ENCODE measurements at regions not wholly inside any gene's neighbourhood (a gene's known extent, or its start where the extent isn't known, plus 50 kb on each side); places are given as distances from the start of the nearest gene placed in this dataset.
"Not testable (repeated sequence)": the region's sequence is repeated elsewhere in the genome, so short reads cannot be mapped to it uniquely, and the experiment has no call there.

DNA sequence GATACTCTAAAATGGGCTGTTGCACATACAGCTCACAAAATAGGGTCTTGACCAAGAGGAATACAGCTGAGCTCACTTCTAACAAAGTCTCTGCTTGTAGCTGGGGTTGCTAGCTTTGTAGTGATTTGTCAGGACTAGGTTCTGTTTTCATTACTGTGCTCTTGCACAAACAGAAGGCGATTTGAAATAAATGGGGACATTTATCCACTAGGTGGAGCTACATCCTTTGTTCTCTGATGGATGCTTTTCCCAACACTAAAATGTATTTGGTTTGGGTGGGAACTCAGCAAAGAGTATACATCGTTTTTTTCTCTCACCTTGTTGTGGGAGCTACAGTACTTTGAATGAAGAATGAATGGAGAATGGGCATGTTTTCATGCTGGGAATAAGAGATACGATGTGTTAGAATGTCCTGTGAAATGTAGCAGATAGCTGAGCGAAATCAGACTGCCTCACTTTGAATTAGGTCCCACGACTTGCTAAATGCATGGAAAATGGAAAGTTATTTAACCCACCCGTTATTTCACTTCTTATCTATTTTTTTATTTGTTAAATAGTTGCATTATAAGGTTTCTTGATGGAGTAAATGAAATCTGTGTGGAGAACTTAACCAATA is 494.7 kb upstream of the MAP3K7 start:
- Histone ChIP-seq H3K27ac (ENCODE audit: low read depth, low read length) (no peak overlapping the region), H3K27me3 (ENCODE audit: control insufficient read depth in 1 of 2, insufficient read depth in 2 of 2, low read length in 2 of 2) (no peaks in the 10 kb centered on the region), H3K9me3 (ENCODE audit: control insufficient read depth in 1 of 2, low read length in 2 of 2) (no peaks in the 10 kb centered on the region), H3K36me3 (ENCODE audit: control insufficient read depth in 1 of 2, insufficient read depth in 2 of 2, low read length in 2 of 2) (no peaks in the 10 kb centered on the region), H3K4me1 (ENCODE audit: control insufficient read depth in 1 of 2, insufficient read depth in 2 of 2, low read length in 2 of 2) (peaks cover 0 to 2% of the 10 kb centered on the region in 2 donors), H3K9ac (ENCODE audit: low read depth in 1 of 2, low read length in 2 of 2) (no peak overlapping the region), H3K4me3 (ENCODE audit: low read depth in 1 of 2, low read length in 2 of 2) (no peak overlapping the region)

DNA sequence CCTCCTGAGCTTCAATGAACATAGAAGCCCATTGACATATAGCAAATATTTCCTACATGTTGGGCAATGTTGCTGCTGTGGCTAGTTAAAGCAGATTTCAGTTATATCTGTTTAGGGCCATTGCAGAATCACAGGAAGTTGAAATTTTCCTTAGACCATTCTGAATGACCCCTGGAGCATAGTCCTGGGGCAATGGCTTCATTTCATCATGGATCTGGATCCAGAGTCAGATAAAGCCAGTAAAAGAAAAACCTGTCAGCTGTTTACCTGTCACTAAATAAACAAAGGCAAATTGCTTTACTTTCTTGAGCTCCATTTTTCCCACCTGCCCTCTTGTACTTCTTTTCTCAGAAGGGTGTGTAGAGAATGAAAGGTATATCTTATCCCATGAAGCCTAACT is 494.0 kb upstream of the MAP3K7 start:
- no peaks in the 10 kb centered on the region for H3K9me3 ChIP-seq (ENCODE audit: control insufficient read depth in 1 of 2, low read length in 2 of 2)
- H3K4me1 ChIP-seq (ENCODE audit: control insufficient read depth in 1 of 2, insufficient read depth in 2 of 2, low read length in 2 of 2), result peaks cover 0 to 2% of the 10 kb centered on the region in 2 donors
- H3K9ac ChIP-seq (ENCODE audit: low read depth in 1 of 2, low read length in 2 of 2), result no peak overlapping the region
- no peak overlapping the region for H3K27ac ChIP-seq (ENCODE audit: low read depth, low read length)
- no peak overlapping the region for H3K4me3 ChIP-seq (ENCODE audit: low read depth in 1 of 2, low read length in 2 of 2)
- no peaks in the 10 kb centered on the region for H3K36me3 ChIP-seq (ENCODE audit: control insufficient read depth in 1 of 2, insufficient read depth in 2 of 2, low read length in 2 of 2)
- no peaks in the 10 kb centered on the region for H3K27me3 ChIP-seq (ENCODE audit: control insufficient read depth in 1 of 2, insufficient read depth in 2 of 2, low read length in 2 of 2)

DNA sequence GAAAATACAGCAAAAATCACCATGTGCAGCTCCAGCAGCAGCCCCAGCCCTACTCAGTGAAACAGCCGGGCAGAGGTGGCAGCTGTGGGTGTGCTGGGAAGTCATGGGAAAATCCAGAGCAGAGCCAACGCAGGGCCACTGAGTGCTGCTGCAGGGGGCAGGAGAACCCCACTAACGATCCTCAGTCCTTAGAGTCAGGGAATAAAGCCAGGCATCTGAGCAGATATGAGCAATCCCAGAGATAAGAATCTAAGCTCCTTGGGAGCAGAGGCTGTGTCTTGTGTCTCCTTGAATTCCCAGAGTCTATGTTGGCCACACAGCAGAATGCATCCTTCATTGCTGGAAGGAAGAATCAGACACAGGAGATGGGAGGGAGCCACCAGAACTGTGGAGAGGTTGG is 493.1 kb upstream of the MAP3K7 start:
- Histone ChIP-seq H3K9me3 (ENCODE audit: control insufficient read depth in 1 of 2, low read length in 2 of 2) (no peaks in the 10 kb centered on the region), H3K4me3 (ENCODE audit: low read depth in 1 of 2, low read length in 2 of 2) (no peak overlapping the region), H3K27ac (ENCODE audit: low read depth, low read length) (no peak overlapping the region), H3K36me3 (ENCODE audit: control insufficient read depth in 1 of 2, insufficient read depth in 2 of 2, low read length in 2 of 2) (no peaks in the 10 kb centered on the region), H3K27me3 (ENCODE audit: control insufficient read depth in 1 of 2, insufficient read depth in 2 of 2, low read length in 2 of 2) (no peaks in the 10 kb centered on the region), H3K4me1 (ENCODE audit: control insufficient read depth in 1 of 2, insufficient read depth in 2 of 2, low read length in 2 of 2) (peaks cover 0 to 2% of the 10 kb centered on the region in 2 donors), H3K9ac (ENCODE audit: low read depth in 1 of 2, low read length in 2 of 2) (no peak overlapping the region)

DNA sequence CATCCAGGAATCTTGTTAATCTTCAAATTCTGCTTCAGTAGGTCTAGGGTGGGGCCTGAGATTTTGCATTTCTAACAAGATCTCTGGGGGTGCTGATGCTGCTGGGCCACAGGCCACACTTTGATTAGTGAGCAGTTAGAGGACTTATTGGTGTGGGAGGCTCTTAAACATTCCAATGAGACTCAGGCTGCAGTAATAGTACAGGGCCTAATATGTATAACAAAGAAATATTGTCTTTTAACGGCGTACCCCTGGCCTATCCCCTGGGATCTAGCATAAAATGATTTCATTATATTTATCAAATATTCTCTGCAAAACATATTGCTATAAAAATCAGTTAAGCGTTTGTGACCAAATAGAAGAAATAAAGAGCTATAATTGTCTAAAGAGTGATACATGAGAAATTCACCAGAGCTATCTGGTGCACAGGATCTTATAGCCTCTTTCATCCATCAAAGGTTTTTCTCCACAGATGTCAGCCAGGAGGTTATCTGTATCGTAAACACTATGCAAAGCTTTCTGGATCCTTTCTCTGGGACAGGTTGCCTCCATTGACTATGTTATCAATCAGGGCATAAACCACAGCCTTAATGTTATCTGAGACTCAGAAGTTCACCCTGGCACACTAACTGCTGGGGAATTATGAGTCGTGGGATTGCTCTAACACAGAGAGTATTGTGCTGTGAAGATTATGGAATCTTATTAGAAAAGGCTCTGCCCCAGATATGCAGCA is 488.5 kb upstream of the MAP3K7 start:
- H3K9me3 ChIP-seq (ENCODE audit: control insufficient read depth in 1 of 2, low read length in 2 of 2), result no peaks in the 10 kb centered on the region

DNA sequence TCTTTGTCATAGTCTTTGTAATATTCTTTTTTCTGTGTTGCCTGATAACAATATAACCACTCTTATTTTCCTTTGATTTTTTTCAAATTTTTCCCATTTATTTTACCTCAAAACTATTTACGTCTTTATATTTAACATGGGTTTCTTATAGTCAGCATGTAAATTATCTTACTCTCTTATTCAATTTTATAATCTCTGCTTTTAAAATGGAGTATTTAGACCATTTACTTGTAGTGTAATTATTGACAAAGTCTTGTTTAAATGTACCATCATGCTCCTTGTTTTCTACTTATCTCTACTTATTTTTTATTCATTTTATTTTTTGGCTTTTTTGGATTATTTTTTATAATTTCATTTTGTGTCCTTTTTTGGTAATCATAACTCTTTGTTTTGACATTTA is 476.5 kb upstream of the MAP3K7 start:
- no peak overlapping the region for H3K9ac ChIP-seq (ENCODE audit: low read depth in 1 of 2, low read length in 2 of 2)
- H3K9me3 ChIP-seq (ENCODE audit: control insufficient read depth in 1 of 2, low read length in 2 of 2), result no peaks in the 10 kb centered on the region
- H3K36me3 ChIP-seq (ENCODE audit: control insufficient read depth in 1 of 2, insufficient read depth in 2 of 2, low read length in 2 of 2), result no peaks in the 10 kb centered on the region
- no peak overlapping the region for H3K27ac ChIP-seq (ENCODE audit: low read depth, low read length)
- no peaks in the 10 kb centered on the region for H3K4me1 ChIP-seq (ENCODE audit: control insufficient read depth in 1 of 2, insufficient read depth in 2 of 2, low read length in 2 of 2)
- H3K4me3 ChIP-seq (ENCODE audit: low read depth in 1 of 2, low read length in 2 of 2), result no peak overlapping the region
- H3K27me3 ChIP-seq (ENCODE audit: control insufficient read depth in 1 of 2, insufficient read depth in 2 of 2, low read length in 2 of 2), result no peaks in the 10 kb centered on the region

More for the DNA sequence above, 488.5 kb upstream of the MAP3K7 start:
- Histone ChIP-seq H3K27me3 (ENCODE audit: control insufficient read depth in 1 of 2, insufficient read depth in 2 of 2, low read length in 2 of 2) (no peaks in the 10 kb centered on the region), H3K4me1 (ENCODE audit: control insufficient read depth in 1 of 2, insufficient read depth in 2 of 2, low read length in 2 of 2) (no peaks in the 10 kb centered on the region), H3K36me3 (ENCODE audit: control insufficient read depth in 1 of 2, insufficient read depth in 2 of 2, low read length in 2 of 2) (no peaks in the 10 kb centered on the region), H3K9ac (ENCODE audit: low read depth in 1 of 2, low read length in 2 of 2) (no peak overlapping the region), H3K27ac (ENCODE audit: low read depth, low read length) (no peak overlapping the region), H3K4me3 (ENCODE audit: low read depth in 1 of 2, low read length in 2 of 2) (no peak overlapping the region)

DNA sequence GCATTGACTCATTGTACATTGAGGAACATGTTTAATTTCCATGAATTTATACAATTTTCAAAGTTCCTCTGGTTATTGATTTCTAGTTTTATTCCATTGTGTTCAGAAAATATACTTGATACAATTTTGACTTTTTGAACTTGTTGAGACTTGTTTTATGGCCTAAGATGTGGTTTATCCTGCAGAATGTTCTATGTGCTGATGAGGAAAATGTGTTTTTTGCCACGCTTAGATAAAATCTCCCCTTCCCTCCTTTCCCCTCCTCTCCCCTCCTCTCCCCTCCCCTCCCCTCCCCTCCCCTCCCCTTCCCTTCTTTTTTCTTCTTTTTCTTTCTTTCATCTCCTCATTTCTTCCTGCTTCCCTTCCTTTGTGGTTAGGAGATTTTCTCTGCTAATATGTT is 470.8 kb upstream of the MAP3K7 start:
- no peaks in the 10 kb centered on the region for H3K9me3 ChIP-seq (ENCODE audit: control insufficient read depth in 1 of 2, low read length in 2 of 2)
- H3K4me1 ChIP-seq (ENCODE audit: control insufficient read depth in 1 of 2, insufficient read depth in 2 of 2, low read length in 2 of 2), result no peaks in the 10 kb centered on the region
- no peaks in the 10 kb centered on the region for H3K36me3 ChIP-seq (ENCODE audit: control insufficient read depth in 1 of 2, insufficient read depth in 2 of 2, low read length in 2 of 2)
- H3K9ac ChIP-seq (ENCODE audit: low read depth in 1 of 2, low read length in 2 of 2), result no peak overlapping the region
- H3K27ac ChIP-seq (ENCODE audit: low read depth, low read length), result no peak overlapping the region
- H3K4me3 ChIP-seq (ENCODE audit: low read depth in 1 of 2, low read length in 2 of 2), result no peak overlapping the region
- no peaks in the 10 kb centered on the region for H3K27me3 ChIP-seq (ENCODE audit: control insufficient read depth in 1 of 2, insufficient read depth in 2 of 2, low read length in 2 of 2)

DNA sequence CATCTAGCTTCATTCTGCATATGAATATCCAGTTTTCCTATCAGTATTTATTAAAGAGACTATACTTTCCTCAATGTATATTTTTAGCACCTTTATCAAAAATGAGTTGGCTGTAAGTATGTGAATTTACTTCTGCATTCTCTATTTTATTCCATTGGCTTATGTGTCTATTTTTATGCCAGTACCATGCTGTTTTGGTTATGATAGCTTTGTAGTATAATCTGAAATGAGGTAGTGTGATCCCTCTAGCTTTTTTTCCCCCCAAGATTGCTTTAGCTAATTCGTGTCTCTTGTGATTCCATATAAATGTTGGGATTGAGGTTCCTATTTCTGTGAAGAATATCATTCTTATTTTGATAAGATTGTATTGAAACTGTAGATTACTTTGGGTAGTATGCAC is 469.1 kb upstream of the MAP3K7 start:
- H3K27ac ChIP-seq (ENCODE audit: low read depth, low read length), result no peak overlapping the region
- no peaks in the 10 kb centered on the region for H3K36me3 ChIP-seq (ENCODE audit: control insufficient read depth in 1 of 2, insufficient read depth in 2 of 2, low read length in 2 of 2)
- H3K9me3 ChIP-seq (ENCODE audit: control insufficient read depth in 1 of 2, low read length in 2 of 2), result no peaks in the 10 kb centered on the region
- no peaks in the 10 kb centered on the region for H3K4me1 ChIP-seq (ENCODE audit: control insufficient read depth in 1 of 2, insufficient read depth in 2 of 2, low read length in 2 of 2)
- no peaks in the 10 kb centered on the region for H3K27me3 ChIP-seq (ENCODE audit: control insufficient read depth in 1 of 2, insufficient read depth in 2 of 2, low read length in 2 of 2)
- no peak overlapping the region for H3K4me3 ChIP-seq (ENCODE audit: low read depth in 1 of 2, low read length in 2 of 2)
- H3K9ac ChIP-seq (ENCODE audit: low read depth in 1 of 2, low read length in 2 of 2), result no peak overlapping the region

DNA sequence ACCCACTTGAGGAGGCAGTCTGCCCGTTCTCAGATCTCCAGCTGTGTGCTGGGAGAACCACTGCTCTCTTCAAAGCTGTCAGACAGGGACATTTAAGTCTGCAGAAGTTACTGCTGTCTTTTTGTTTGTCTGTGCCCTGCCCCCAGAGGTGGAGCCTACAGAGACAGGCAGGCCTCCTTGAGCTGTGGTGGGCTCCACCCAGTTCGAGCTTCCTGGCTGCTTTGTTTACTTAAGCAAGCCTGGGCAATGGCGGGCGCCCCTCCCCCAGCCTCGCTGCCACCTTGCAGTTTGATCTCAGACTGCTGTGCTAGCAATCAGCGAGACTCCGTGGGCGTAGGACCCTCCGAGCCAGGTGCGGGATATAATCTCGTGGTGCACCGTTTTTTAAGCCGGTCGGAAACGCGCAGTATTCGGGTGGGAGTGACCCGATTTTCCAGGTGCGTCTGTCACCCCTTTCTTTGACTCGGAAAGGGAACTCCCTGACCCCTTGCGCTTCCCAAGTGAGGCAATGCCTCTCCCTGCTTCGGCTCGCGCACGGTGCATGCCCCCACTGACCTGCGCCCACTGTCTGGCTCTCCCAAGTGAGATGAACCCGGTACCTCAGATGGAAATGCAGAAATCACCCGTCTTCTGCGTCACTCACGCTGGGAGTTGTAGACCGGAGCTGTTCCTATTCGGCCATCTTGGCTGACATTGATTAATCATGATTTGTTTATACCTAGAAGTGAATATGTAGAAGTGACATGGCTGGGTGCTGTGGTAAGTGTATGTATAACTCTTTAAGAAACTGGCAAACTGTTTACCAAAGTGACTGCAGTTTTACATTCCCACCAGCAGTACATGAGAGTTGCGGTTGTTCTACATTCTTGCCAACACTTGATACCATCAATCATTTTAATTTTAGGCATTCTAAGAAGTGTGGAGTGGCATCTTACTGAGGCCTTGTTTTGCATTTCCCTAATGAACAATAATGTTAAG is 465.9 kb upstream of the MAP3K7 start:
- H3K36me3 ChIP-seq (ENCODE audit: control insufficient read depth in 1 of 2, insufficient read depth in 2 of 2, low read length in 2 of 2); H3K27ac ChIP-seq (ENCODE audit: low read depth, low read length); H3K4me3 ChIP-seq (ENCODE audit: low read depth in 1 of 2, low read length in 2 of 2); H3K27me3 ChIP-seq (ENCODE audit: control insufficient read depth in 1 of 2, insufficient read depth in 2 of 2, low read length in 2 of 2); H3K9ac ChIP-seq (ENCODE audit: low read depth in 1 of 2, low read length in 2 of 2); H3K4me1 ChIP-seq (ENCODE audit: control insufficient read depth in 1 of 2, insufficient read depth in 2 of 2, low read length in 2 of 2); H3K9me3 ChIP-seq (ENCODE audit: control insufficient read depth in 1 of 2, low read length in 2 of 2): not testable (repeated sequence)

DNA sequence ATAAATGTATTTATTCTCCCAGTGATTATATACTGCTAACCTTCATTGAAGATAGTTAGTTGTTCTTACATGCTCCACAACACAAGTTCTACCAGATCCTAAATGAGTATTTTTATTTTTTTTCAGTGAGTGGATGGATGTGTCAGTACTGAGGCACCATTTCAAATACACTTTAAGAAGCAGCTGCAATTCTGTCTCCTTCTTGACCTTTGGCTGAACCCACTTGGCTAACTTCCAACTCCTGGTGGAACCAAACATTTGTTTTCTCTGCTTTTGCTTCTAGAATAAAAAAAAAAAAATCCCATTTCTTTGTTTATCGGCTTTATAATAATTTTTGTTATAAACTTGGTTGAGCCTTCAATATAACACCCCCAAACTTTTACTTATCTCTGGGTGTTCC is 458.3 kb upstream of the MAP3K7 start:
- no peak overlapping the region for H3K4me3 ChIP-seq (ENCODE audit: low read depth in 1 of 2, low read length in 2 of 2)
- no peaks in the 10 kb centered on the region for H3K4me1 ChIP-seq (ENCODE audit: control insufficient read depth in 1 of 2, insufficient read depth in 2 of 2, low read length in 2 of 2)
- H3K36me3 ChIP-seq (ENCODE audit: control insufficient read depth in 1 of 2, insufficient read depth in 2 of 2, low read length in 2 of 2), result no peaks in the 10 kb centered on the region
- H3K9me3 ChIP-seq (ENCODE audit: control insufficient read depth in 1 of 2, low read length in 2 of 2), result no peaks in the 10 kb centered on the region
- H3K27me3 ChIP-seq (ENCODE audit: control insufficient read depth in 1 of 2, insufficient read depth in 2 of 2, low read length in 2 of 2), result no peaks in the 10 kb centered on the region
- H3K9ac ChIP-seq (ENCODE audit: low read depth in 1 of 2, low read length in 2 of 2), result no peak overlapping the region
- H3K27ac ChIP-seq (ENCODE audit: low read depth, low read length), result no peak overlapping the region

DNA sequence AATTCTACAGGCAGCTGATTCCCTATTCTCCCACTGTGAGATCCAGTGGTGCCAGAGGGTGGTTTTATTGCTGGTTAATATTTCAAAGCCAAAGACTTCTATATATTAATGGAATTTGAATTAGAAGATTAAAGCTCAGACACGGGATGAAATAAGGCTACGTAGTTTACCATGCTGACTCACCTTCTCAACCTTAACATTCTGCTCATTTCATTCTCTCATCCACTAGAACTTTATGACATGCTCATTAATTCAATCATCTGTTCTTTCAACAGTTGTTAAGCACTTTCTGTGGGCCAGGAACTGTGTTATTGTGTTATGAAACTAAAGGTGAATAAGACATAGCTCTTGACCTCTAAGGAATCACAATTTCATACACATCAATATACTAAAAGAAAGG is 456.9 kb upstream of the MAP3K7 start:
- H3K36me3 ChIP-seq (ENCODE audit: control insufficient read depth in 1 of 2, insufficient read depth in 2 of 2, low read length in 2 of 2), result no peaks in the 10 kb centered on the region
- H3K4me3 ChIP-seq (ENCODE audit: low read depth in 1 of 2, low read length in 2 of 2), result no peak overlapping the region
- H3K27me3 ChIP-seq (ENCODE audit: control insufficient read depth in 1 of 2, insufficient read depth in 2 of 2, low read length in 2 of 2), result no peaks in the 10 kb centered on the region
- no peaks in the 10 kb centered on the region for H3K4me1 ChIP-seq (ENCODE audit: control insufficient read depth in 1 of 2, insufficient read depth in 2 of 2, low read length in 2 of 2)
- no peak overlapping the region for H3K9ac ChIP-seq (ENCODE audit: low read depth in 1 of 2, low read length in 2 of 2)
- no peak overlapping the region for H3K27ac ChIP-seq (ENCODE audit: low read depth, low read length)
- no peaks in the 10 kb centered on the region for H3K9me3 ChIP-seq (ENCODE audit: control insufficient read depth in 1 of 2, low read length in 2 of 2)
